ENCODE measurements at regions not wholly inside any gene's neighbourhood (a gene's known extent, or its start where the extent isn't known, plus 50 kb on each side); places are given as distances from the start of the nearest gene placed in this dataset.

DNA sequence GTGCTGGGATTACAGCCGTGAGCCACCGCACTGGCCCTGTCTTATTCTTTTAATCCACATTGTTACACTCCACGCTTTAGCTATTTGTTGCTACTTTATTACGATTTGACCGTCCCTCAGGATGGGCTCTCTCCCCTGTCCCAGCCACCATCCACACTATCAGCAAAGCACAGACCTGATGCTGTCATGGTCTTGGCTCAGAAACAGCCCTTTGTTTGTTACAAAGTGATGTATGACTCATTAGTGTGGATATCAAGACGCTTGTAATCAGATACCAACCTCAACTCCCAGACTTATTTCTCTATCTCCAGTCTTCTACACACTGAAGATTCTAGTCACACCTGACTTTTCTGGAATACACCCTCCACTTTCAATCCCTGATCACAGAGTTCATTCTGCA, 84.6 kb upstream of the FREM2 start:
- intact Hi-C loops (cut with micrococcal nuclease), result no loop called here
- Mint-ChIP-seq H3K27ac (no peak overlapping the region), H3K4me1 (ENCODE audit: low read depth) (no peaks in the 10 kb centered on the region), H3K27me3 (peaks cover 2% of the 10 kb centered on the region), H3K36me3 (ENCODE audit: low read depth) (no peaks in the 10 kb centered on the region), H3K4me3 (no peak overlapping the region), H3K9me3 (no peaks in the 10 kb centered on the region)

DNA sequence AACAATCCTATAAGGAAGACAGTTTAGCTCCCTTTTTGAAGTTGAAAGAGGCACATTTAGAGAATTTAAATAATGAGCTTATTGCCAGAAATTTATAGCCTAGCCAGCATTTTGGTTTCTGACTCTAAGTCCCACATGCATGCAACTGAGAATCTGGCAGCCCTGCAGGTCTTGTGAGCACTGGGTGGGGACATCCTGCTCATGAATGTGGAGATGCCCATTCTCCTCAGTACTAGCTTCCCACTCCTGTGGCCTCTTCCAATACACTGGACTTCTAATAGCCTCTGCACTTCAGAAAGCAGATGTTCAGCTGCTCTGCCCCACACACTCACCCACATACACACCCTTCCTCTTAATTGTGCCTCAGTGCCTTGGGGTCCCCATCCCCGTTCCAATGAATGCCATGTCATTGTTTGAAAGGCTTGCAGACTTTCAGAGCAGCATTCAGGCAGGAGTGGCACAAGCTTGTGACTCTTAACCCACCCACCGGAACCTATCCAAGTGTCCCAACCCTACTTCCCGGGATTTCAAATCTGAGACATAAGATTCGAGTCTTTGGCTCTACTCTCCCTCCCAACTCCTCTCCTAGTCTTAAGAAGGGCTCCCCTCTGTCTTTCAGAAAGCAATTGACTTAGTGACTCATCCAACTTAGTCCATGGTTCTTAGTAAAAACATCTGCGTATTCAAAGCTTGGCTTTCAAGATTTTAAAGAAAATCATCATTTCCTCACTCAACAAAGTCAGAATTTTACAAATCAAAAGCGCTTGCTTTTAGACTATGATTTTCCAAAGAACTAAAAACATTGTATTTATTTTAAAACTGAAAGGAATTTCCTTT, 80.0 kb upstream of the FREM2 start:
- no peaks in the 10 kb centered on the region for H3K9me3 Mint-ChIP-seq
- intact Hi-C loops (cut with micrococcal nuclease), result no loop called here
- no peak overlapping the region for H3K27ac Mint-ChIP-seq
- H3K4me3 Mint-ChIP-seq, result no peak overlapping the region
- no peaks in the 10 kb centered on the region for H3K4me1 Mint-ChIP-seq (ENCODE audit: low read depth)
- H3K36me3 Mint-ChIP-seq (ENCODE audit: low read depth), result no peaks in the 10 kb centered on the region
- no peaks in the 10 kb centered on the region for H3K27me3 Mint-ChIP-seq

DNA sequence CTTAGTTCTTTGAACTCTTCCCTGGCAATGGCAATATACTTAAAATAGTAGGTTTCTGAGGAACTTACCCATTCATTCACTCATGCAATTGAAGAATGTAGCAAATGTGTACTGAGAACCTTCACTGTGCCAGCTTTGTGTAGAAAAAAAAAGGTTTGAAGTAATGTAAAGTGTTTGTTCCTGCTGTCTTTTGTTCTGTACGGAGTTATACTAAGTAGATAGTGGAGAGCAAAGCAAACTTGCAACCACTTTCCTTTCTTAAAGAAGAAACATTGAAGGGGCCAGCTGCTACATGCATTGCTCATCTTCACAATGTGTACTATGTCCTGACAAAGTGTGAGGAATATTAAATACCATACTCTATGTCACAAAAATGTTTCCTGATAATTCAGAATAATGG, 68.9 kb upstream of the FREM2 start:
- Mint-ChIP-seq H3K9me3 (no peaks in the 10 kb centered on the region), H3K4me3 (no peak overlapping the region), H3K27ac (no peak overlapping the region), H3K27me3 (no peaks in the 10 kb centered on the region), H3K36me3 (ENCODE audit: low read depth) (no peaks in the 10 kb centered on the region), H3K4me1 (ENCODE audit: low read depth) (no peaks in the 10 kb centered on the region)
- intact Hi-C loops (cut with micrococcal nuclease), result no loop called here

DNA sequence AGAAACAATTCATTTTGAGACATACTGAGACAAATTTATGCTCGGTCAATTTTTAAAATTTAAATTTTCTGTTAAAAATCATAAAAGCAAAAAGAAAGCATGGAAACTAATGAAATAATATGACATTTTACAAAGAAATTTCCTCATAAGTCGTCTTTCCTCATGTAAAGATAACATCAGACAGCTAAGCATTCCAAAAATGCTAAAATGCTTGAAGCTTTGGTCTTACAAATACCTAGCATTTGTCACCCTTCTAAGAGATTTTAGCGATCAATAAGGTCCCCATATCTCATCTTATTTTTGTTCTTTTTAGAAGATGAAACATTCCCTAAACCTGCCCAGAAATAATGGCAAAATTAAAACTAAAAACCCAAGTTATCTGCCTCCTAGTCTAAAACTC, 68.5 kb upstream of the FREM2 start:
- Mint-ChIP-seq H3K27ac (no peak overlapping the region), H3K4me1 (ENCODE audit: low read depth) (no peaks in the 10 kb centered on the region), H3K36me3 (ENCODE audit: low read depth) (no peaks in the 10 kb centered on the region), H3K27me3 (no peaks in the 10 kb centered on the region), H3K4me3 (no peak overlapping the region), H3K9me3 (no peaks in the 10 kb centered on the region)
- intact Hi-C loops (cut with micrococcal nuclease), result no loop called here

DNA sequence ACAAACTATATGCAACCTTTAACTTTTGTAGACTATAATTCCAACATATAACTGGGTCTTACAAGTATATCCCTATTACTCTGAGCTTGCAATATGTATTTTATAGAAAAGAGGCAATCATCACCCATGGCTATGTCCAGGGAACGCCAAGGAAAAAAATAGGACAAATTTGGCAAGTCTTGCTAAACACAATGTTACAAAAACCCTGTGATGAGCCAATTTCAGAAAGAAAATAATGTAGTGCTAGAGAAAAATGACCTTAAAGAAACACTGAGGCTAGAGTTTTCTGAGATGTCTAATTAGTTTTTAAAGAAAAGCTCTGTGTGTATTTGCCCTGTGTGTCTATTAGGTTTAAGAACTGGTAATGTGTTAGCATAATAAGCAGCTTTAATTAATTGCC, 68.0 kb upstream of the FREM2 start:
- H3K27ac Mint-ChIP-seq, result no peak overlapping the region
- intact Hi-C loops (cut with micrococcal nuclease), result no loop called here
- no peaks in the 10 kb centered on the region for H3K27me3 Mint-ChIP-seq
- H3K36me3 Mint-ChIP-seq (ENCODE audit: low read depth), result no peaks in the 10 kb centered on the region
- no peaks in the 10 kb centered on the region for H3K9me3 Mint-ChIP-seq
- H3K4me1 Mint-ChIP-seq (ENCODE audit: low read depth), result no peaks in the 10 kb centered on the region
- H3K4me3 Mint-ChIP-seq, result no peak overlapping the region

DNA sequence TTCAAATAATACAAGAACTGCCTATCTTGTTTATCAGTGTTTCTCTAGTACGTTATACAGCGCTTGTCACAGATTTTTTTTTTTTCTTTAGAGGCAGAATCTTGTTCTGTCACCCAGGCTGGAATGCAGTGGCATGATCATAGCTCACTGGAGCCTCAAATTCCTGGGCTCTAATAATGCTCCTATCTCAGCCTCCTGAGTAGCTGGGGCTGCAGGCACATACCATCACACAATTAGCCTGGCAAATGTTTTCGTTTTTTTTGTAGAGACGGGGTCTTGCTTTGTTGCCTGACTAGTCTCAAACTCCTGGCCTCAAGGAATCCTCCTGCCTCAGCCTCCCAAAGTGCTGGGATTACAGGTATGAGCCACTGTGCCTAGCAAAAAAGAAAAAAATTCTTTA, 66.0 kb upstream of the FREM2 start:
- H3K27ac Mint-ChIP-seq, result no peak overlapping the region
- H3K4me1 Mint-ChIP-seq (ENCODE audit: low read depth), result no peaks in the 10 kb centered on the region
- intact Hi-C loops (cut with micrococcal nuclease), result no loop called here
- H3K9me3 Mint-ChIP-seq, result no peaks in the 10 kb centered on the region
- H3K36me3 Mint-ChIP-seq (ENCODE audit: low read depth), result no peaks in the 10 kb centered on the region
- H3K27me3 Mint-ChIP-seq, result no peaks in the 10 kb centered on the region
- H3K4me3 Mint-ChIP-seq, result no peak overlapping the region

DNA sequence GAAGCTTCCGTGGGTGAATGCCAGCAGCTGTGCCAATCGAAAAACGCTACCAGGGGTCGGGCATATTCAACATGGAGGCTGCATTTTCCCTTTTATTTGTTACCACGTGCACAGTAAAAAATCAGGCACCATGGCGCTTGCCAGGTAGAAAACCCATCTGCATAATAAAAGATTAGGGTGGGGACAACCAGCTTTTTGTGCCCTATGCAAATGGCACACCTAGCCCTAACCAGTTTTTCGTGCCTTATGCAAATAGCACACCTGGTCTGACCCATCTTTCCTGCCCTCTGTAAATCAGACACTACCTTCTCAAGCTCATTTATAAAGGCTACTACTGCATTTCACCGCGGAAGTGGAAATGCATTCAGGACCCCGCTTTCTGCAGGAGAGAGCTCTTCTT, 62.1 kb upstream of the FREM2 start:
- H3K4me1 Mint-ChIP-seq (ENCODE audit: low read depth), result no peaks in the 10 kb centered on the region
- intact Hi-C loops (cut with micrococcal nuclease), result no loop called here

DNA sequence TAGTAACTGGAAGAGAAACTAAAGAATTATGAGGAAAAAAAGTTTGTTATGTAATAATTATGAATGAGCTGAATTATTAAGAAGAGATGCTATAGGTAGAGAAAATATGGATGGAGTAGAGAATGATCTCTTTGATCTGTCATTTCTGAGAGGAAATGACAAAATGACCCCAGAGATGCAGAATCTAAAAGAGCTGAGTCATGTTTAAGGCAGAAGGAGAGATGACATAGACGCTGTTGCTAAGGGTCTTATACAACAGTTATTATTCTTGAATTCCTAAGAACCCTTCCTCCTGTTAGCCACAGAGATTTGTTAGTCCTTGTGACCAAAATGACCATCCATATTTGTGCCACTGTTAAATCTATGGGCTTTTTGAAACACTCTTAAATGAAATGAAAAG, 58.3 kb upstream of the FREM2 start:
- no peak overlapping the region for H3K27ac Mint-ChIP-seq
- H3K9me3 Mint-ChIP-seq, result no peaks in the 10 kb centered on the region
- intact Hi-C loops (cut with micrococcal nuclease), result no loop called here
- H3K4me3 Mint-ChIP-seq, result no peak overlapping the region
- no peaks in the 10 kb centered on the region for H3K36me3 Mint-ChIP-seq (ENCODE audit: low read depth)
- no peaks in the 10 kb centered on the region for H3K27me3 Mint-ChIP-seq
- H3K4me1 Mint-ChIP-seq (ENCODE audit: low read depth), result no peaks in the 10 kb centered on the region

More for the DNA sequence above, 62.1 kb upstream of the FREM2 start:
- no peak overlapping the region for H3K4me3 Mint-ChIP-seq
- no peak overlapping the region for H3K27ac Mint-ChIP-seq
- H3K36me3 Mint-ChIP-seq (ENCODE audit: low read depth), result no peaks in the 10 kb centered on the region
- no peaks in the 10 kb centered on the region for H3K27me3 Mint-ChIP-seq
- H3K9me3 Mint-ChIP-seq, result no peaks in the 10 kb centered on the region

DNA sequence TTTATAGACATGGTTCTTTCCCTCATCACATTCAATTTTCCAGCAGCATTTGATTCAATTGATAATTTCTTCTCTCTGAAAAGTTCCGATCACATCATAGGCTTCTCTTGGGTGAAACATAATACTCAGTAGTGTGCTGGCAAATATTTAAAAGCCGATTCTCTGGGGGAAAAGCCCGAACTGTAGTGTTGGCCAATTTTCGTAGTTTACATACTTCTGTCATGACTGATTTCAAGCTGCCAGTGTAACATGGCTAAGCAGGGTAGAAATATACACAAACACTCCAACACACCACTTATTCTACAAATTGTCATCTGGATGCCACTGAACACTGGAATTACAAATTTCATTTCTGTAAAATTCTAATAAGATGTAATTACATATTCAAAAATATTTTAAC, 56.1 kb upstream of the FREM2 start:
- H3K4me3 Mint-ChIP-seq, result no peak overlapping the region
- intact Hi-C loops (cut with micrococcal nuclease), result no loop called here
- H3K4me1 Mint-ChIP-seq (ENCODE audit: low read depth), result no peaks in the 10 kb centered on the region
- H3K36me3 Mint-ChIP-seq (ENCODE audit: low read depth), result no peaks in the 10 kb centered on the region
- no peaks in the 10 kb centered on the region for H3K9me3 Mint-ChIP-seq
- H3K27ac Mint-ChIP-seq, result no peak overlapping the region
- no peaks in the 10 kb centered on the region for H3K27me3 Mint-ChIP-seq

DNA sequence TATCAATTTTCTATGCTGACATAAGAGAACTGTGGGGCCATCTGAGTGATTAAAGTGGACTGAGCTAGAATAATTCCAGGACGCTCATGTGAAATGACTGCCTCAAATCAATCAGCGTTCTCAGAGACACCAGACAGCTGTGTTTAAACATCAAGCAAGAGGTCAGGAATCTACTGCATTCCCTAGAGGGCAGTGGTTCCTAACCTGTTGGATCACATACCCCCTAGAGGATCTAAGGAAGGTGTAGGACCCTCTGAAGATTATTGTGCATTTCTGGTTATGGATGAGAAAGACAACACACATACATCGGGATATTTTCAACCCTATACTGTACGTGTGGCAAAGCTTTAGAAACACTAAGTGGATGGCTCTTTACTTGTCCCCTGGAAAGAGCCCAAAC, 51.8 kb upstream of the FREM2 start:
- Mint-ChIP-seq H3K4me1 (ENCODE audit: low read depth) (no peaks in the 10 kb centered on the region), H3K9me3 (no peaks in the 10 kb centered on the region), H3K27me3 (no peaks in the 10 kb centered on the region), H3K4me3 (no peak overlapping the region), H3K27ac (no peak overlapping the region), H3K36me3 (ENCODE audit: low read depth) (no peaks in the 10 kb centered on the region)
- intact Hi-C loops (cut with micrococcal nuclease), result no loop called here

DNA sequence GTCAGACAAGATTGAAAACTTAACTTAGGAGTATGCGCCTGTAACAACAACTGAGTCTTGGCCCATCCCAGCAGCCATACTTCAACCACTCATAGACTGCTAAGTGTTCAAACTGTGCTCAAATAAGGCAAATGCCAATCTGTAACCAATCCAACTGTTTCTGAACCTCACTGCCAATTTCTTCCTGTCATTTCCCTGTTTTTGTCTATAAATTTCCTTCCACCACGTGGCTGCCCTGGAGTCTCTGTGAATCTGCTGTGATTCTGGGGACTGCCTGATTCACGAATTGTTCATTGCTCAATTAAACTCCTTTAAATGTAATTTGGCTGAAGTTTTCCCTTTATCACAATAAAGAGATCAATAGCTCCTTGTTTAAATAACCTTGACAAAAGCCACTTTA, 50.8 kb upstream of the FREM2 start:
- Mint-ChIP-seq H3K27me3 (no peaks in the 10 kb centered on the region), H3K36me3 (ENCODE audit: low read depth) (no peaks in the 10 kb centered on the region), H3K9me3 (no peaks in the 10 kb centered on the region), H3K4me1 (ENCODE audit: low read depth) (no peaks in the 10 kb centered on the region), H3K27ac (no peak overlapping the region), H3K4me3 (no peak overlapping the region)
- intact Hi-C loops (cut with micrococcal nuclease), result no loop called here

DNA sequence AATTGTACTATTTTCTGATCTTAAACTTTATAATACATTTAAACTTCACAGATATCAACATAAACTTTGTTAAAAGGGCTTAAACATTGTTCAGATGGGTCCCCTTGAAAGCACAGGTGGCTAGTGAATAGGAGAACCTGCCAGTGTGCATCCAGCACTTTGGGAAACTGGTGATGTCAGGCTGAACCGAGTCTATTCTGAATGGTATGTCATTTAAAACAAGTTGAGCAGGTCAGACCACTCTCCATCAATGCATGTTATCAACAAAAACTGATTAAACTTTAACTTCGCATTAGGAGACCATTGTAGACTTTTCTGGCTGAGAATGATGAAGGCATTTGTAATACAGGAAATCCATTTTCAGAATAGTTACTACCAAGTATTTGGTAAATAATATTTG, 50.1 kb upstream of the FREM2 start:
- Mint-ChIP-seq H3K27me3 (no peaks in the 10 kb centered on the region), H3K4me1 (ENCODE audit: low read depth) (no peaks in the 10 kb centered on the region), H3K4me3 (no peak overlapping the region), H3K27ac (no peak overlapping the region), H3K36me3 (ENCODE audit: low read depth) (no peaks in the 10 kb centered on the region), H3K9me3 (no peaks in the 10 kb centered on the region)
- intact Hi-C loops (cut with micrococcal nuclease), result no loop called here
